Activated B cell treated with CpG ODN at 0.5 μM for 24 hours (primary cell): ENCODE measurements at regions not wholly inside any gene's neighbourhood (a gene's known extent, or its start where the extent isn't known, plus 50 kb on each side); places are given as distances from the start of the nearest gene placed in this dataset.

Experiments
- ATAC-seq: fragments of 200-7000 bp; cut with Tn5 transposase; one replicate; pipeline ENCODE4 v1.10.0; 2021; ENCODE audit warnings: low read depth, mild to moderate bottlenecking, moderate library complexity
- CTCF ChIA-PET: fragments of 350-600 bp; sonication (Branson Sonifier 250); formaldehyde crosslinking; loops from one replicate; lab custom pipeline; 2021; ENCODE audit warnings: antibody characterized with exemption; lab: Charles Lee
- POLR2A ChIA-PET: fragments of 350-600 bp; sonication (Branson Sonifier 250); formaldehyde crosslinking; loops from one replicate; lab custom pipeline; 2021; ENCODE audit warnings: antibody characterized with exemption; lab: Charles Lee
- DNase-seq: peaks from one replicate; pipeline ENCODE4 v3.0.0; 2022
- H3K27ac Mint-ChIP-seq: one replicate; pipeline ENCODE4 v1.8.0; 2020; ENCODE audit warnings: mixed read lengths
- H3K27me3 Mint-ChIP-seq: one replicate; pipeline ENCODE4 v1.8.0; 2021; ENCODE audit warnings: mixed read lengths
- H3K36me3 Mint-ChIP-seq: one replicate; pipeline ENCODE4 v1.8.0; 2021; ENCODE audit warnings: low read depth, mixed read lengths
- H3K4me1 Mint-ChIP-seq: one replicate; pipeline ENCODE4 v1.8.0; 2021; ENCODE audit warnings: mixed read lengths
- H3K4me3 Mint-ChIP-seq: one replicate; pipeline ENCODE4 v1.8.0; 2020; ENCODE audit warnings: mild to moderate bottlenecking, mixed read lengths
- H3K9me3 Mint-ChIP-seq: one replicate; pipeline ENCODE4 v1.8.0; 2020; ENCODE audit warnings: mixed read lengths
- CTCF ChIP-seq: fragments of 200-600 bp; IDR thresholded peaks from one replicate; pipeline ENCODE4 v1.8.0; 2022; ENCODE audit warnings: antibody characterized with exemption, mild to moderate bottlenecking
- intact Hi-C: fragments of 100-400 bp; cut with micrococcal nuclease; formaldehyde crosslinking; loops from one replicate; pipeline ENCODE4 v1.15.1; 2024

DNA sequence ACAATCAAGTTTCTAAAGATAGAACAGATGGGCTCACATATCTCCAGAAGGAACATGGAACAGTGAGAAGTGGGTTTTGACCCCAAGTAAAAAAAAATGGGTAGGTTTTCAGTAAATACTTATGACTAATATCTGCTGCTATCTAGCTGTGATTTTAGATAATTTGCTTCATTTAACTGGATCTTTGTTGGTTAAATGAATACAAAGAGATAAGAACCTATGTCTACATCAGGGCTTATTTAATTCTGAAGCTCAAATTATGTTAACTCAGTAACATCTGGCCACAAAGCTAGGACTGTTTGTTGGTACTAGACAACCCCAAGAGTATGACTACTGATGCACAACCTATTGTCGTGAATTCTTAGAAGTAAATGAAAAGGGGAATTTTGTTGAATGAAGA lies 144.4 kb upstream of the SESN3 start:
- ChIA-PET CTCF (no interaction called here), POLR2A (no interaction called here)
- ATAC-seq (no peak), DNase-seq (no peak)
- H3K9me3 Mint-ChIP-seq, result no peaks in the 10 kb centered on the region
- TF ChIP-seq CTCF, result no peak
- H3K27me3 Mint-ChIP-seq, result no peaks in the 10 kb centered on the region
- H3K27ac Mint-ChIP-seq, result no peak overlapping the region
- H3K4me3 Mint-ChIP-seq, result no peak overlapping the region
- intact Hi-C loops, result loop anchor here (10.0 kb wide), 1 partner anchor 389 kb away; no protein-coding TSS in a partner anchor
- H3K4me1 Mint-ChIP-seq, result no peaks in the 10 kb centered on the region
- H3K36me3 Mint-ChIP-seq, result no peaks in the 10 kb centered on the region

DNA sequence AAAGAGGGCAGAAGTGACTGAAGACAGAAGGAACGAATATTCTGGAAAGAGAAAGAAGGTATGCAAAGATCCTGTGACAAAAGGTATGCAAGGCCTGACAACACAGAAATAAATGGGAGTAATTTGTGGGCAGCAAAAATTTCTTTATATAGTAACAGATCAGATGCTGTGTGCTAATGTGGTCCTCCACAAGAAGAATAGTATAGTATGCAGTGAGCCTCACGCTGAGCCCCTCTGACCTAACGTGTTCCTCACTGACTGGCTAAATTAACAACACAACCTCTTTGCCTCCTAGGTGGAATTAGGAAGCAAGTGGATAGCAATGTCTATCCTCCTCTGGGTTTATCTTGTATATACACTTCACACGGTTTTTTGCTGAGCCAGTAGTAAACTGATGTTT lies 143.1 kb upstream of the SESN3 start:
- CTCF ChIA-PET, result no interaction called here
- no peak for DNase-seq
- no peak overlapping the region for H3K4me3 Mint-ChIP-seq
- H3K9me3 Mint-ChIP-seq, result no peaks in the 10 kb centered on the region
- no peaks in the 10 kb centered on the region for H3K4me1 Mint-ChIP-seq
- POLR2A ChIA-PET, result no interaction called here
- no peaks in the 10 kb centered on the region for H3K27me3 Mint-ChIP-seq
- H3K36me3 Mint-ChIP-seq, result no peaks in the 10 kb centered on the region
- intact Hi-C loops, result loop anchor here (10.0 kb wide), 1 partner anchor 391 kb away; no protein-coding TSS in a partner anchor
- H3K27ac Mint-ChIP-seq, result no peak overlapping the region
- TF ChIP-seq CTCF, result no peak
- no peak for ATAC-seq

- Mint-ChIP-seq H3K4me3 (no peak overlapping the region), H3K36me3 (no peaks in the 10 kb centered on the region), H3K9me3 (no peaks in the 10 kb centered on the region), H3K27me3 (no peaks in the 10 kb centered on the region), H3K27ac (no peak overlapping the region), H3K4me1 (no peaks in the 10 kb centered on the region)
- ChIA-PET CTCF (no interaction called here), POLR2A (no interaction called here)
- ATAC-seq (no peak), DNase-seq (no peak)
- no peak for TF ChIP-seq CTCF
- intact Hi-C loops, result loop anchor here (10.0 kb wide), 1 partner anchor 392 kb away; no protein-coding TSS in a partner anchor
These were observed 142.2 kb upstream of the SESN3 start for GRCh38 chr11:95373241-95373640.

DNA sequence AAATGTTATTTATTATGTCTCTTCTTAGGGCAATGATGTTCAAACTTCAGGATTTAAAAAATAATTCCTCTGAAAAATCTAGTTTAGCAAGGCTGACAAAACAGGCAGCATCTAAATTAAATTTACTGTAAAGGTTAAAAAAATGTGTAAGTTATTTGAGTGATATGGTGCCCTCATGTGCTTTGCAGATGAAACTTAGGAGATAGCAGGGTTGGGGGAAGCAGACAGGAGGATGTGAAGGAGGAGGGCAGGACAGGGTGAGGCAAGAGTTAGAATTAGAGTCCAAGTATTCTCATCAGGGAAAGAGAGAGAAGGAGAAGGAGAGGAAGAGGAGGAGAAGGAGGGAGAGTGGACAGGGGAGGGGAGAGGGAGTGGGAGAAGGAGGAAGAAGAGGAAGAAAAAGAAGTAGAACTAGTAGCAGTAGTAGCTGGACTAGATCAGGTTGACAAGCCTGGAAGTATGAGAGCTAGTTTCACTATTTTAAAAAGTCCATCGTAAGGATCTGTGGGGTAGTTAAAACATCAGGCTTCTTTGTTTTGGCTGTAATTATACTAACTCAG lies 141.2 kb upstream of the SESN3 start:
- TF ChIP-seq CTCF, result no peak
- no peaks in the 10 kb centered on the region for H3K27me3 Mint-ChIP-seq
- no peaks in the 10 kb centered on the region for H3K9me3 Mint-ChIP-seq
- no peak overlapping the region for H3K27ac Mint-ChIP-seq
- ATAC-seq (no peak), DNase-seq (no peak)
- POLR2A ChIA-PET, result interaction anchor here (0.9 kb wide), 1 partner anchor 139 kb away, joined by 3 read pairs; no protein-coding TSS in a partner anchor
- H3K4me3 Mint-ChIP-seq, result no peak overlapping the region
- H3K4me1 Mint-ChIP-seq, result no peaks in the 10 kb centered on the region
- H3K36me3 Mint-ChIP-seq, result no peaks in the 10 kb centered on the region
- CTCF ChIA-PET, result no interaction called here
- intact Hi-C loops, result loop anchor here (10.0 kb wide), 1 partner anchor 393 kb away; no protein-coding TSS in a partner anchor

GRCh38 chr11:95371153-95371552 lies 140.2 kb upstream of the SESN3 start:
- Mint-ChIP-seq H3K27me3 (no peaks in the 10 kb centered on the region), H3K9me3 (no peaks in the 10 kb centered on the region), H3K27ac (no peak overlapping the region), H3K4me1 (no peaks in the 10 kb centered on the region), H3K4me3 (no peak overlapping the region), H3K36me3 (no peaks in the 10 kb centered on the region)
- intact Hi-C loops, result loop anchor here (10.0 kb wide), 1 partner anchor 394 kb away; no protein-coding TSS in a partner anchor
- no peak for TF ChIP-seq CTCF
- no peak for DNase-seq
- CTCF ChIA-PET, result interaction anchor here (0.8 to 0.9 kb wide), 2 partner anchors 14 to 74 kb away, joined by 3 read pairs; no protein-coding TSS in a partner anchor
- no peak for ATAC-seq
- POLR2A ChIA-PET, result interaction anchor here (0.6 to 0.9 kb wide), 2 partner anchors 138 to 213 kb away, joined by 3 read pairs; no protein-coding TSS in a partner anchor
